ENCODE measurements at regions not wholly inside any gene's neighbourhood (a gene's known extent, or its start where the extent isn't known, plus 50 kb on each side); places are given as distances from the start of the nearest gene placed in this dataset.

DNA sequence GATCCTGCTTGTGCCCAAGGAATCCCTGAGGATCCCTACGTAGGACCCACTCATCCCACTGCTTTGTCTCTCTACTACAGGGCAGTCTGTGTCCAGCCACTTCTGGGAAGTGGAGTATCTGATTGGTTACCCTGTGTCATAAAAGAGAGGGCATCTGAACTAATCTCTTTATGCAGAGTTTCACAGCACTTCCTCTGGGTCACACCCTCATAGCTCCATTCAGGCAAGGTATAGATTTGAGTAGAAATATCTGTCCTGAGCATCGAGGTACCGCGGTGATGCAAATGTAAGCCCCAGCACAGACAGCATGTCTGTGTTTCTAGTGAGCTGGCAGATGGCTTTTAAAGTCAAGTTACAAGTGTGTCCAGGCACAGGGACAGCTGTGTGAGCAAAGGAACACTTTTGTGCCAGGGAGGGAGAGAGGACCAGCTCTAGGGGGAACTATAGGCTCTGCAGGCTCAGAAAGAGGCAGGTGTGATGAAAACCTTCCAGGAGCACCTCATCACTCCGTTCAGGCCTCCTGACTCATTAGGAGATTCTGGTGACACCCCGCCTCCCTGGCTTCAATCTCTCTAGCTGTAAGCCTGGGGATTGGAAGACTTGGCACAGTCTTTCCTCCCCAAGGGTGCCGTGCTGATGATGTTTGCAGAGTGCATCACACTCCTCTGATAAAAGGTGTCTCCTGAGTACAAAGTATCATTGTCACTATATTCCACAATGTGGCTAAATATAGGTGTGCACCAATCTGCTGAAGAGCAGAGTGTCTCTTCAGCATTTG is 84.3 kb upstream of the UBL3 start:
- TF ChIP-seq CTCF (IDR thresholded peaks at IDR 0.05) (no peak), POLR2A (IDR thresholded peaks at IDR 0.05) (no peak)

Data from uterus (tissue), 2 donors.